RWPE1 (cell line): ENCODE measurements at regions not wholly inside any gene's neighbourhood (a gene's known extent, or its start where the extent isn't known, plus 50 kb on each side); places are given as distances from the start of the nearest gene placed in this dataset.

Experiments
- CTCF ChIA-PET: fragments of 350-600 bp; sonication (Branson Sonifier 250); formaldehyde crosslinking; extraction: SDS; loops from one replicate; lab custom pipeline; 2021; lab: Yijun Ruan, JAX
- POLR2A ChIA-PET: fragments of 400-600 bp; formaldehyde crosslinking; extraction: SDS; loops from one replicate; lab custom pipeline; 2020; ENCODE audit warnings: antibody characterized with exemption; ENCODE audit not compliant: low non-redundant PET; lab: Yijun Ruan, JAX
- DNase-seq: peaks from one replicate; pipeline ENCODE4 v3.0.0; 2012; ENCODE audit warnings: low spot score
- H3K27ac ChIP-seq: fragments of 450-650 bp; 2 replicates; pipeline ENCODE4 v1.5.1; 2017
- CTCF ChIP-seq: fragments of 450-650 bp; conservative IDR thresholded peaks from 2 replicates; pipeline ENCODE4 v1.5.1; 2017; ENCODE audit warnings: low read depth, mild to moderate bottlenecking

- no peak for TF ChIP-seq CTCF
- CTCF ChIA-PET, result interaction anchor here (0.7 kb wide), 1 partner anchor 18 kb away, joined by 3 read pairs; no protein-coding TSS in a partner anchor
- no peak for DNase-seq
- no peak overlapping the region for H3K27ac ChIP-seq
- POLR2A ChIA-PET, result no interaction called here
These were observed 124.2 kb upstream of the FGGY start for GRCh38 chr1:59172693-59173092.

- DNase-seq, result no peak
- ChIA-PET POLR2A (no interaction called here), CTCF (no interaction called here)
- H3K27ac ChIP-seq, result no peak overlapping the region
- TF ChIP-seq CTCF, result no peak
These were observed 123.2 kb upstream of the FGGY start for GRCh38 chr1:59173721-59174120.

- no peak for DNase-seq
- CTCF ChIA-PET, result no interaction called here
- H3K27ac ChIP-seq, result no peak overlapping the region
- TF ChIP-seq CTCF, result no peak
- POLR2A ChIA-PET, result no interaction called here
These were observed 120.4 kb upstream of the FGGY start for GRCh38 chr1:59176471-59176870.

GRCh38 chr1:59177756-59178155, 119.1 kb upstream of the FGGY start:
- POLR2A ChIA-PET, result no interaction called here
- TF ChIP-seq CTCF, result no peak
- H3K27ac ChIP-seq, result no peak overlapping the region
- DNase-seq, result no peak
- CTCF ChIA-PET, result no interaction called here

GRCh38 chr1:59178339-59179187, 118.3 kb upstream of the FGGY start:
- CTCF ChIA-PET, result no interaction called here
- POLR2A ChIA-PET, result no interaction called here
- DNase-seq, result no peak
- H3K27ac ChIP-seq, result no peak overlapping the region
- no peak for TF ChIP-seq CTCF

GRCh38 chr1:59179673-59180072, 117.2 kb upstream of the FGGY start:
- no peak for DNase-seq
- ChIA-PET POLR2A (no interaction called here), CTCF (no interaction called here)
- H3K27ac ChIP-seq, result no peak overlapping the region
- TF ChIP-seq CTCF, result no peak
